IPS DF 6.9 (cell line): ENCODE measurements at regions not wholly inside any gene's neighbourhood (a gene's known extent, or its start where the extent isn't known, plus 50 kb on each side); places are given as distances from the start of the nearest gene placed in this dataset.

Experiments used
- DNase-seq: peaks from one replicate; pipeline ENCODE4 v3.0.0-alpha.2; 2013; ENCODE audit warnings: low read depth, low spot score
- H3K27ac ChIP-seq: one replicate; pipeline ENCODE4 v1.5.1; 2013; ENCODE audit warnings: low read length, control low read depth
- H3K27me3 ChIP-seq: 2 replicates; pipeline ENCODE4 v1.6.1; 2013; ENCODE audit warnings: mild to moderate bottlenecking, low read length; ENCODE audit not compliant: control insufficient read depth, insufficient read depth
- H3K36me3 ChIP-seq: 2 replicates; pipeline ENCODE4 v1.6.1; 2013; ENCODE audit warnings: low read length; ENCODE audit not compliant: control insufficient read depth, insufficient read depth
- H3K4me1 ChIP-seq: 2 replicates; pipeline ENCODE4 v1.6.1; 2013; ENCODE audit warnings: low read length; ENCODE audit not compliant: control insufficient read depth, insufficient read depth
- H3K4me3 ChIP-seq: 2 replicates; pipeline ENCODE4 v1.5.1; 2013; ENCODE audit warnings: mild to moderate bottlenecking, low read length
- H3K9me3 ChIP-seq: 2 replicates; pipeline ENCODE4 v1.6.1; 2013; ENCODE audit warnings: low read length, inconsistent platforms; ENCODE audit not compliant: control insufficient read depth, insufficient read depth
- WGBS: extraction: QIAGEN DNeasy Blood & Tissue Kit; methylation state at CpG from one replicate; pipeline ENCODE4 v1.1.7; 2013; ENCODE audit warnings: mixed read lengths, missing lambda C conversion rate; ENCODE audit not compliant: insufficient read length, insufficient coverage; 5-methylcytosine and 5-hydroxymethylcytosine counted together

DNA sequence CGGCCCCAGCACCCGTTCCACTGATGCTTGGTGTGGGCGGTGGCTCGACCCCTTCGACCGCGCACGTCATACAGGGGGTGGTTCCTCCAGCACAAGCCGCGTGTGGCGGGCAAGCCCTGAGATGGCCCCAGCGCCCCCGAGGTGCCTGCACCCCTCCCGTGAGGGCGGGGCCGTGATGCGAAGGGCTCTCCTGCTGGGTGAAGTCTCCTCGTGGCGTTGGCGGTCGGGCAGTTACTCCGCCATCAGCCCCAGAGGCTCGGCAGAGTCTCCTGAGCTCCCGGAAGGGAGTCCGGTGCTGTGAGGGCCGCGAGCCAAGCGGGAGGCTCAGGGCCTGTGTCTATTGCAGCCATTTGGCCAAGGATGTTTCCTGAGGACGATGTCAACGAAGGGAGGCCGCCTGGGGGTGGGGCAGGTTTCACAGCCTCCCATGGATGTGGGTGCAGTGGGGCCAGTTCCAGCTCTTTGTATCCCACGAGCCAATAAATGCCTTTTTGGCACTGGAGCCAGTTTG is 78.1 kb upstream of the GALNT9 start:
- DNase-seq = no peak
- WGBS = no CpG with 5 or more reads among the region's 32 CpGs
- Histone ChIP-seq H3K4me1 (no peaks in the 10 kb centered on the region; the same call in 1 of the 2 replicates), H3K27me3 (no peaks in the 10 kb centered on the region), H3K9me3 (no peaks in the 10 kb centered on the region), H3K36me3 (no peaks in the 10 kb centered on the region; the same call in 1 of the 2 replicates), H3K4me3 (no peak overlapping the region), H3K27ac (no peak overlapping the region)

DNA sequence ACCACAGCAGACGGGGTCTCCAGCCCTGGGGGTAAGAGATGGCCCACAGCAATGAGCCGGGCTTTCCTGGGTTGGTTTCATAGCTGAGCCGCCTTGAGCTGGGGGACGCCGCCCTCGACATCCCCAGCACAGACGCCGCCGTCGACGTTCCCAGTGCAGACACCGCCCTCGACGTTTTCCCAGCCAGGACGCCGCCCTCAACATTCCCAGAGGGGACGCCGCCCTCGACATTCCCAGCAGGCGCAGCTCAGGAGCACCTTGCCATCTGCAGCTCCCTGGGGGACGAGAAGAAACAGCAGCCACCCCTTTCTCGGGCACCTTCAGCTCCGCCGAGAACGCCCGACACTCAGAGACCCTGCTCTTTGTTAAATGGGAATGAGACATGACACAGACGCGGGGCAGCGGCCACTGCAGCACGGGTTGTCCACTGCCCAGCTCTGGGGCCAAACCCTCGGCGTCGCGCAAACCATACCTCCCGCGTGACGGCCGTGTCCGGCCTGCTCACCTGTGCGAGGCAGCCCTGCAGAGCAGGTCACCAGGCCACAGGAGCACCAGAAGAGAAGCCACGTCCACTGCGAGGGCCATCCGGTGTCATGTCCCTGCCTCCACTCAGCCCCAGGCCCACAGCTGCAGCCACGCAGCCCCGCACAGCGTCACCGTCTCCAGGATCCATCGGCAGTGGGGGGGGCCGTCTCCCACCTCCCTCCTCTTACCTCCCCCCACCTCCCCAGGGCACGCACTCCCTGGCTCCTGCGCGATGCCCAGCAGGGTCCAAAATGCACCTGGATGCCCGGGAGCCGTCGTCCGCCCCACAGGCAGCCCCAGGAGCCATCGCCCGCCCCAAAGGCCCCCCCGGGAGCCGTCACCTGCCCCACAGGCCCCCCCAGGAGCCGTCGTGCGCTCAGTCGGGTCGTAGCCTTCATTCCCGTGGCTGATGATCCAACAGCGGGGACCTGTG is 77.4 kb upstream of the GALNT9 start:
- no peaks in the 10 kb centered on the region for H3K9me3 ChIP-seq
- no peaks in the 10 kb centered on the region; the same call in 1 of the 2 replicates for H3K4me1 ChIP-seq
- WGBS = no CpG with 5 or more reads among the region's 67 CpGs
- no peak overlapping the region for H3K4me3 ChIP-seq
- no peaks in the 10 kb centered on the region for H3K27me3 ChIP-seq
- no peak overlapping the region for H3K27ac ChIP-seq
- no peak for DNase-seq
- no peaks in the 10 kb centered on the region; the same call in 1 of the 2 replicates for H3K36me3 ChIP-seq

DNA sequence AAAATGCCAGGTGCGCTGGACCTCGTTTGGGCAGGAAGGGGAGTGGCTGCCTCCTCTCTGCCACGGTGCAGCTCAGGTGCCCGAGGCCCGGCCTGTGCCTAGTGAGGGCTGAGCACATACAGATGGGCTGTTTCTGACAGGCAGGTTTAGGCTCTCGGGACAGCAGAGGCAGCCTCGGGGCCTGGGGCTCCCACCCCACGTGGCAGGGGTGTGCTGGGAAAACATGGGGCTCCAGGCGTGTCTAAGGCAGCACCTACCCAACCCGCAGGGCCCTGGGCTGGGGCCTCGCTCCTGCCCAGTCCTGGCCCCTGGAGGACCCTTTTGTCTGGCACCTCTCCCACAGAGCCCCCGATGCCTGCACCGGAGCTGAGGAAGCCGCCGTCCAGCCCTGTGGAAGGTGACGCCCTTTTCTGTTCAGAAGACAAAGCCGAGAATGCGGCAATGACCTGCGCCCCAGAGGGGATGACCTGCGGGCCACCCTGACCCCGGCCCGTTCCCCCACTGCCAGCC is 76.4 kb upstream of the GALNT9 start:
- Histone ChIP-seq H3K4me3 (no peak overlapping the region), H3K9me3 (no peaks in the 10 kb centered on the region), H3K27ac (no peak overlapping the region), H3K36me3 (no peaks in the 10 kb centered on the region; the same call in 1 of the 2 replicates), H3K4me1 (no peaks in the 10 kb centered on the region; the same call in 1 of the 2 replicates), H3K27me3 (no peaks in the 10 kb centered on the region)
- WGBS = no CpG with 5 or more reads among the region's 22 CpGs
- no peak for DNase-seq

DNA sequence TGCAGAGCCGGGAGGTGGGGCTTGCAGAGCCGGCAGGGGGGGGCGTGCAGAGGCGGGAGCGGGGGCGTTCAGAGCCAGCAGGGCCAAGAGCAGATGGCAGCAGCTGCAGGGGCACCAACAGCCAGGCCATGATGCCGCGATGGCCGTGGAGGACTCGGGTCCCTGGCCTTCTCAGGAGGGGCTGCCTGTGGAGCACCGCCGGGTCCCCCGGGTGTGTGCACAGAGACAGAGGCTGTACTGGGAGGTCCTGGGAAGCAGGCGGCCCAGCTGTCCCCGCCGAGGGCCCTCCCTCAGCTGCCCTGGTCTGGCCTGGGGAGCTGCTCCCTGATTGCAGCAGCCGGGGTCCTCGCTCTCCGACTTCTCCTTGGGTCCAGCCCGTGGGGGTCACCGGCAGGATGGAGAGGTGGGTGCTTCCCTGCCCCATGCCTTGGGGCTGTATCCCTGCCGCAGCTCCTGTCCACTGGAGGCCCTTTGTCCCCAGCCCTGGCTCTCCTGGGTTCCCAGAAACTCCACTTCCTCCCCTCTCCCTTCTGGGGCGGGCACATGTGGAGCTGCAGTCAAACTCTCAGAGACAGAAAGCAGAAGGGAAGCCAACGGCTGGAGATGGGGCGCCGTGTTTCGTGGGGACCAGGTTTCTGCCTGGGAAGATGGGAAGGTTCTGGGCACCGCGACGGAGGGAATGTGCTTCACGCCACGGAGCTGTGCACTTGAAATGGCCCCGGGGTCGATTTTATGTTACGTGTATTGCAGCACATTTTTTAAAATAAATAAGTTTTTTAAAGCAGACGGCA is 75.8 kb upstream of the GALNT9 start:
- Histone ChIP-seq H3K9me3 (no peaks in the 10 kb centered on the region), H3K27me3 (no peaks in the 10 kb centered on the region), H3K4me1 (no peaks in the 10 kb centered on the region; the same call in 1 of the 2 replicates), H3K4me3 (no peak overlapping the region), H3K27ac (no peak overlapping the region), H3K36me3 (no peaks in the 10 kb centered on the region; the same call in 1 of the 2 replicates)
- no peak for DNase-seq
- no CpG with 5 or more reads among the region's 36 CpGs for WGBS

DNA sequence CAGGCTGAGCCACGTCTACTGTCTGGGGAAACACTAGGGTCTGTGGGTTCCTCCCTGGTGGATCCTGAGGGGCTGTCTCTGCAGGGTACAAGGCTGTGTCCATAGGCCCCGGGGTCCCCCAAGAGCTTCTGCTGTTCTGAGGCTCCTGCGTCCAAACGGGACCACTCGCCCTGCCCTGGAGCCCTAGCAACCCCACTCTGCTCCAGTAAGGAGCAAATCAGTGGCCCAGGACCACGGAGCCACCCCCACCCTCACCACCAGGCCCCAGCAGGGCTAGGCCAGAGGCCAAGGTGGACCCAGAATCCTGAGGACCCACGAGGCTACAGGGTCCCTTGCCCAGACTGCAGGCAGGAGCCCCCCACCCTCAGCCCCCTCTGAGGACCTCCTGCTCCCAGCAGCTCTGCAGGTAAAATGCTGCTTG is 75.1 kb upstream of the GALNT9 start:
- no peak overlapping the region for H3K4me3 ChIP-seq
- no peaks in the 10 kb centered on the region for H3K9me3 ChIP-seq
- H3K4me1 ChIP-seq = no peaks in the 10 kb centered on the region; the same call in 1 of the 2 replicates
- no peaks in the 10 kb centered on the region; the same call in 1 of the 2 replicates for H3K36me3 ChIP-seq
- no peaks in the 10 kb centered on the region for H3K27me3 ChIP-seq
- no CpG with 5 or more reads among the region's 7 CpGs for WGBS
- DNase-seq = no peak
- no peak overlapping the region for H3K27ac ChIP-seq

DNA sequence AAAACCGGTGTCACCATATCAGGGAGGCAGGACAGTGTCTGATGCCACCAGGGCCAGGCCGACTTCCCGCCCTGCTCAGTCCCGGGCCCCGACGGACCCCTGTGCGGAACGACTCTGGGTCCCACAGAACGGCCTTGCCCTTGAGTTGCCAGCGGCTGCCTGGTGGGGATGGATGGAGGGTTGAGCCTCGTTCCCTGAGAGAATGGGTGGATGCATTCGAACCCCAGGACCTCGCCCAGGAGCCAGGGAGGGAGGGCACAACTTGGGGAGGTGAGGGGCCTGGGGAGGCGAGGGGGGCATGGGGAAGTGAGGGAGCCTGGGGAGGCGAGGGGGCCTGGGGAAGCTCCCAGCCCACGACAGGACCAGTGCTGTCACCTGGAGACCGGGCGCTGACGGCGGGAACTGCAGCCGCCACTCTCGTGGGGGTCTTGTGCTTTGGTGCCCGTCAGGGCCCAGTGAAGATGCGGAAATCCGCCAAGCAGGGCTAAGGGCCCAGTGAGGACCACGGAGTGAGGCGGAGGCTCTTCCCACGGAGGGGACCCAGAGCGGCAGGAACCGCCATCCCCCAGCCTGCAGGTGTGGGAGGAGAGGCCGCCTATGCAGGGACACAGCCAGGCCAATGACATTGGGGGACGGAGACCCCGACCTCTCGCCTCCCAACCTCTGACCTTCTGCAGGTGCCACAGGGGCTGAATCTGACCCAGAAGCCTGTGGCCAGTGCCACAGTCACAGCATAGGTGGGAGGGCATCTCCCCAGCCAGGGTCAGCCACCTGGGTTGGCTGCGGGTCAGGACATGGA is 74.4 kb upstream of the GALNT9 start:
- Histone ChIP-seq H3K4me3 (no peak overlapping the region), H3K36me3 (no peaks in the 10 kb centered on the region; the same call in 1 of the 2 replicates), H3K4me1 (no peaks in the 10 kb centered on the region; the same call in 1 of the 2 replicates), H3K9me3 (no peaks in the 10 kb centered on the region), H3K27me3 (no peaks in the 10 kb centered on the region), H3K27ac (no peak overlapping the region)
- no CpG with 5 or more reads among the region's 35 CpGs for WGBS
- no peak for DNase-seq

DNA sequence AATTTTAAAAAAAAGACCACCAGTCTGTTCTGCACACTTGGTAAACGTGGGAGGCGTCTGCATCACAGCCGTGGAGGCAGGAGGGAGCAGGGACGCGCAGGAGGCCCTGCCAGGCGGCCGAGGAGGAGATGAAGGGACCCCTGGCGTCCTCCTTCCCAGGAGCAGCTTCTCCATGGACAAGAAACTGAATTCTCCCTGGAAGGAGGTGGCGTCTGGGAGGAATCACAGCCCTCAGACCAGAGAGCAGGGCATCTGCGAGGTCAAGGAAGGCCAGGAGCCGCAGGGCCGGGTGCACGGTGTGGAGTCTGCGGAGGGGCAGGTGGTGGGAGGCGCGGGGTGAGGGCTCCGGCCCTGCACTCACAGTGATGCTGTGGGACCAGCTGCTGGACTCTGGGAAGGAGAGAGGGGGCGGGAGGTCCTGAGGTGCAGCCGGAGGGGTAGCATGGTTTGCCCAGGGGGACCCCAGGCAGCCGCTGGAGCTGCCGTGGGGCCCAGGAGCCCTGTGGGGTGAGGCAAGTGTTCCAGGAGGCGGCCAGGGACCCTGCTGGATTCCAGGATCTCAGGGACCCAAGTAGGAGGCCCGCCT is 73.5 kb upstream of the GALNT9 start:
- DNase-seq = no peak
- H3K4me1 ChIP-seq = no peaks in the 10 kb centered on the region; the same call in 1 of the 2 replicates
- no peak overlapping the region for H3K4me3 ChIP-seq
- no peaks in the 10 kb centered on the region for H3K27me3 ChIP-seq
- H3K9me3 ChIP-seq = no peaks in the 10 kb centered on the region
- no CpG with 5 or more reads among the region's 23 CpGs for WGBS
- H3K27ac ChIP-seq = no peak overlapping the region
- H3K36me3 ChIP-seq = no peaks in the 10 kb centered on the region; the same call in 1 of the 2 replicates

DNA sequence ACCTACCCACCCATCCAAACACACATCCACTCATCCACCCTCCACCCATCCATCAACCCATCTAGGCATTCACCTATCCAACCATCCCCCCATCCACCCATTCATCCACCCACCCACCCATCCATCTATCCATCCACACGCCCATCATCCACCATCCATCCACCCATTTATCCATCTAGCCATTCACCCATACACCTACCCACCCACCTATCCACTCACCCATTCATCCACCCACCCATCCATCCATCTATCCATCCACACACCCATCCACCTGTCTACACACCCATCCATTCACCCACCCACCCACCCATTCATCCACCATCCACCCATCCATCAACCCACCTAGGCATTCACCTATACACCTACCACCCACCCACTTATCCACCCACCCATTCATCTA is 72.6 kb upstream of the GALNT9 start:
- H3K27me3 ChIP-seq = no peaks in the 10 kb centered on the region
- no peak overlapping the region for H3K27ac ChIP-seq
- H3K4me3 ChIP-seq = no peak overlapping the region
- no peak for DNase-seq
- WGBS = 100% methylated on average over 1 of the region's 1 CpG
- H3K4me1 ChIP-seq = no peaks in the 10 kb centered on the region; the same call in 1 of the 2 replicates
- H3K9me3 ChIP-seq = no peaks in the 10 kb centered on the region
- no peaks in the 10 kb centered on the region; the same call in 1 of the 2 replicates for H3K36me3 ChIP-seq

DNA sequence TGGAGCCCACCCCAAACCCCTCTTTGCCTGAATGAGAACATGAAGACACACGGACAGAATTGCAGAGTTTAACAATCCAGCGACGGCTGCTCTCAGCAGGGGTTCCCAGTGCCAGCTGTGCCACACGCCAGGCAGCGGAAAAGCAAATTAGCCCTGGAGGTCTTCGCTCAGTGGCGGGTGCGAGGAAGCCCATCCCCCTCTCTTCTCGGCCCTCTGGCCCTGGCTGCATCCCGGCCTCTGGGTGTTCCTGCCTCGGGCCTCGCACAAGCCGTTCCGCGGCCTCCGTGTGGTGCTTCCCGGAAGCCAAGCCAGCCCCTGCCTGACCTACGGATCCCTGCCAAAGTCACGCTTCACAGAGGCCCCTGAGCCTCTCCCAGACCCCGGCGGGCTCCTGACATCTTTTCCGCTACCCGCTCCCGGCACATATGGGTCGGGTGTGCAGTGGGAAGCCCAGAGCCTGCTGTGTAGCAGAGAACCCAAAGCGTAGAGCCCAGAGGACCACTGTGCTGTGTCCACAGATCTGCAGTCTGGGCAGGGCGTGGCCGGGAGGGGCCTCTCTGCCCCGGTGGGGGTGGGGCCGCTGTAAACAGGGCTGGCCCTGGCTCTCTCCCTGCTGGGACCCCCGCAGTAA is 70.7 kb upstream of the GALNT9 start:
- no peak for DNase-seq
- no peaks in the 10 kb centered on the region; the same call in 1 of the 2 replicates for H3K4me1 ChIP-seq
- H3K27me3 ChIP-seq = 0 out of 2 replicates have a peak, but pooled peaks cover 2% of the 10 kb centered on the region
- no peak overlapping the region for H3K27ac ChIP-seq
- no CpG with 5 or more reads among the region's 31 CpGs for WGBS
- no peaks in the 10 kb centered on the region; the same call in 1 of the 2 replicates for H3K36me3 ChIP-seq
- H3K4me3 ChIP-seq = no peak overlapping the region
- H3K9me3 ChIP-seq = no peaks in the 10 kb centered on the region
